NCI-H748 treated with DMSO at 0.1 percent for 48 hours (cell line): ENCODE measurements at regions not wholly inside any gene's neighbourhood (a gene's known extent, or its start where the extent isn't known, plus 50 kb on each side); places are given as distances from the start of the nearest gene placed in this dataset.

ENCODE experiments used
- DNase-seq: peaks from one replicate; lab custom pipeline; 2025; lab: John Stamatoyannopoulos, UW

DNA sequence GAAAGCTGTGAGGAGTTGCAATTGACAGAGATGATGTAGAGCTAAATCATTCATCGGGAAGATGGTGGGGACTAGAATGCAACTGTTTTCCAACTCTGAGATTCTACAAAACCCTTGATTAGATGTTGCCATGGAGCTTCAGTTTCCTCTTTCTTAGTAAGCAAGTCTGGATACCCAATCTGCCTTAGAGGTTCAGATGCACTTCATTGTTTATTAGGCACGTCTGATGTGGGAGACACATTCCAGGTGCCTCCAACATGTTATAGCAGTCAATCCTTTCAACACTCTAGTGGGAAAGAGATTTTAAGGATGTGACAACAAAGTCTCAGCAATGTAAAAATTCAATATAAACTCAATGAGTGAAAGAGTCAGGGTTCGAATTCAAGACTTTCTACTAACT lies 291.3 kb upstream of the PHYHIPL start:
- no peak for DNase-seq

DNA sequence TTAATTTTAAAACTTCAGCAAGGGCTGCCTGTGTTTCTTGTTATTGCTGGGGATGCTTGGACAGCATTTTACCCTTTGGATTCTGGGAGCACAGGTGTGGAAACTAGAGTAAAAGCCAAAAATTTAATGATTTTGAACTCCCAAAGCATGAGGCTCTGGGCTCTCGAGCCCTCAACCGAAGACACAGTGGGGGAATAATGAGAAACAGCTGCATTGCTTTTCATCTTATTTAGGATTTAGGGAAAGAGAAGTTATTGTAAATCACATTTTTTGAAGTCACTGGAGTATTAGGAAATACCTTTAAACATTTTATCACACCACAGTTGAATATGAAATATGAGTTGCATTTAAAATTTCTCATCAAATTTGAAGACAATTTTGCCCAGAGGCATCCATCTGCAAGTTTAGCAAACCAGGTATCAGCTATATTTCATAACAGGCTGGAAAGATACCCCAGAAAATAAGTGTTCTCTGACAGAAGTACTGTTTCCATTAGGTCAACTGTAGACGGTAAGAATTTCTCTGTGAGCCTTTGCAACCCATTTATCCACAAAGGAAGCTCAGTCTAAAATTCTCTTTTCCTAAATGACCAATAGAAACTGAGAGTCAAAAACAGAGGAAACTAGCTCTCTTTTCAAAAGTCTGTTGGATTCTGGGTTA lies 290.6 kb upstream of the PHYHIPL start:
- no peak for DNase-seq

DNA sequence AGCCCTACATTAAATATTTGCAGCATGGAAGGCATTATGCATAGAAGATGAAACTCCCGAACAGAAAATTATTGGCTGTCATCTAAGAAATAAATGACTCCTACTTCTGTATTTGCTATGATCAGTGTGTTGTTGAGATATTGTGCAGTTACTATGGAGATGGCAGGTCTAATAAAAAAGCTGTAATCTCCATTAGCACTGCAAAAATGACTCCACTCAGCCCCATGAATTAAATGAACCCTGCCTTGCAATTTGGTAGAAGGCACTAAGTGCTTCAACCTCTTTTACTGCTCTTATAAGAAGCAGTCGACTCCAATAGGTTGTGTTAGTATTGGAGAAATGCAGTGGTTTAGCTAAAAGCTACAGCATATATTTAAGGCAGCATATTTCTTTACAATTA lies 290.0 kb upstream of the PHYHIPL start:
- DNase-seq = no peak

- DNase-seq = no peak
Observed at GRCh38 chr10:58887474-58887873, 289.0 kb upstream of the PHYHIPL start.

- DNase-seq = no peak
Observed at GRCh38 chr10:58888957-58889356, 287.5 kb upstream of the PHYHIPL start.

GRCh38 chr10:58892031-58892531 lies 284.4 kb upstream of the PHYHIPL start:
- DNase-seq = peak; percentile 28

GRCh38 chr10:58894929-58895328 lies 281.5 kb upstream of the PHYHIPL start:
- no peak for DNase-seq

GRCh38 chr10:58896229-58896628 lies 280.2 kb upstream of the PHYHIPL start:
- DNase-seq = no peak

DNA sequence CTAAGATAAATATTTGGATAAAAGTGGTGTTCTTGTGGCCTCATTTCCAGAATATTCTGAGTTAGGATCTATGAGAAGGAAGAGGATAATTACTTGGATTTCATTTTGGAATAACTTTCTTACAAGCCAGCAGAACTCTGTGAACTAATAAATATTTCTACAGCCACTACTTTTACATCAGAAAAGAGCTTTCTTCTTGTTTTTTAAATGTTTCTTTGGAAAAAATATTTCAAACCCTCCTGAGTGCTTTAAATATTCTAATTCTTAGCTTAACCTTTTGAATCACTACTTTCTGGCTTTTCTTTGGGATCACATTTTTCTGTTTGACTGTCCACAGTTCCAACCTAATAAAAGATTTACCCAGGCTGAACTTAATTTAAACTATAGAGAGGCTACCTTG lies 279.2 kb upstream of the PHYHIPL start:
- no peak for DNase-seq

DNA sequence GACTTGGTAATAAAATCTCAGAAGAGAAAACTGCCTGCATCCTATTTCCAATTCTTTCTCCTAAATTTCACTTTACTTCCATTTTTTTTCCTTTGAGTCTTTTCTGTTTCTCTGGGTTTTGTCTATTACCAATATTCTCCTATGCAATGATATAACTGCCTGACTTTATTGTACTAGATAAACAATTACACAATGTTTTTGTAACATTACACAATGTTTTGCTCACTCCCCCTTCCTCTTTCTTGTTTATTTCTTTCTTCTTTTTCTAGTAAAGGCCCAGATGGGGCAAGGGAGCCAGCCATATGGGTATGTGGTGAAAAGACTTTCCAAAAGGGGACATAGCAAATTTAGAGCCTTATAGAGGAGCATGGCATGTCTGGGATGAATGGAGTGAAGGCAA lies 278.7 kb upstream of the PHYHIPL start:
- DNase-seq = no peak

GRCh38 chr10:58898854-58899573 lies 277.4 kb upstream of the PHYHIPL start:
- no peak for DNase-seq

- no peak for DNase-seq
Observed at GRCh38 chr10:58901092-58901646, 275.3 kb upstream of the PHYHIPL start.

GRCh38 chr10:58903071-58903470 lies 273.4 kb upstream of the PHYHIPL start:
- no peak for DNase-seq

DNA sequence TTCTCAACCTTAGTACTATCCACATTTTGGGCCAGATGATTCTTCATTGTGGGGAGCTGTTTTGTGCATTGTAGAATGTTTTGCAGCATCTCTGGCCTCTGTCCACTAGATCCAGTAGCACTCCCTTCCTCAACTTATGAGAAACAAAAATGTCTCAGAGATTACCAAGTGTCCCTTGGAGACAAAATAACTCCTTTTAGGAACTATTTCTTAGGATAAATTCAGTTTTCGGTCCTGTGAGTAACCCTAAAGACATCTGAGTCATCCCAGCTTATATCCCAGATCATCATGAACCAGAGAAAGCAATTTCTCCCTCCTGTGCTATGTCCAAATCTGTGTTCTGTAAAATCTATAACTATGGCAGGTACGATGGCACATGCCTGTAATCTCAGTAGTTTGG lies 266.6 kb upstream of the PHYHIPL start:
- no peak for DNase-seq

DNA sequence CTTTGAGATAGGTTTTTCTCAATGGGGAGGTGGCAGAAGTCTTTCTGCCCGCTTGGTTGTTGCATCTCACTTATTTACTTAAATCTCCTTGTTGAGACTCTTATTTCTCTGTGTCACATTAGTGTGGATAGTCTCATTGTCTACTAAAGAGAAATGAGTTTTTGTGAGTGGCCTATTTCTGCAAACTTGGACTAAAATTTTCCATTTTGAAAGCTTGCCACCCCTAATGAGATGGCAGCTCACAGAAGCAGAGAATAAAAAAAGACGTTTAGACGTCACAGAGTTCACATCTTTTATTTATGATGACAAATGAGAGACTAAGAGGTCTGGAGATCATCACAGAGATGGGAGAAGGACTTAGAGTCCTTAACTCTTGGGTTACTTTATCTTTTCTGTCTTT lies 262.7 kb upstream of the PHYHIPL start:
- DNase-seq = no peak

DNA sequence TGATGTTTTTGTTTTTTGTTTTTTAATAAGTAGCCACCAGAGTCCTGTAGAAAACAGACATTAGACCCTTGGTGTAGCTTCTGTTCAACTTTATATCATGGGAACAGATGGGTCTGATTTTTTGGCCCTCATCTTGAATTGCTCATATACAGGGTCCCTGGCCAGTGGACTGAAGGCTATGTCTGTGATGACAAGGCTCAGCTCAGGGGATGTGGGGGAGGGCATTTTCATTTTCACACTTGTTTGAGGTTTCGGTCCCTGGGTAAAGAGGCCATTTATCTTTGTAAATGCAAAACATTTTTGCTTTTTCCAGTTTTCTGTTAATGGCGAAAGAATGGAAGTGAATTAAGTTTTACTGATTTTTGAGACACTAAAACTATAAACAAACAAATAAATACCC lies 257.6 kb upstream of the PHYHIPL start:
- DNase-seq = no peak

DNA sequence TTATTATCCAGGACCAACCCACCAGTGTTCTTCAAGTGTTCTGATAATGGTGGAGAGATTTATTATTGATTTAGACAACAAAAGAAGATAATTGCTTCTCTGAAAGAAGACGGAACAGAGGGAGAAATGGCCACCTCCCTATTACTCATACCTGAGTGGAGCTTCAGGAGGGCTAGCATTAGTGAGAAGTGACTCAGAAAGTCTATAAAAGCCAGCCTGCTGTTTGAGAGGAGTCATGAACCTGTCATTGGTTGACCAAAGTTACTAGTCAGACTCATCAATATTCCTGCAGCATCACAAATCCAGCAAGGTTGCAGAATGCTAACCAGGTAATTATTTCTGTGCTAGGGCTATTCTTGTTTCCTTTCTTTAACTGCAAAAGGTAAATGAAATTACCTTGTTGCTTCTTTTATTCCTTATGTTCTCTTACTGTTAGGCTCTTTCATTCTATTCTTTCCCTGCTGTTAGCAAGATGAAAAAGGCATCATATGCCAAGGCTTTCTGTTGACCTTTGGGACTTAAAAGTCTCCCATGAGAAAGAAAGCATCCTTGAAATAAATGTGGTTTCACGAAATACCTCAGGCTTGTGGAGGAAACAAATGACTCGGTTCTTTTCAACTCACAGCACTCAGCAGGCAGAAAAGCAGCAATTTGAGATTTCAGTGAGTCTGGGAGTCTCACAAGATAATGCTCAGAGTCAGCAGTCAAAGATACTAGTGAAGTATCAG lies 256.4 kb upstream of the PHYHIPL start:
- DNase-seq = peak; percentile 24

- no peak for DNase-seq
Observed at GRCh38 chr10:58920655-58921003, 255.8 kb upstream of the PHYHIPL start.

DNA sequence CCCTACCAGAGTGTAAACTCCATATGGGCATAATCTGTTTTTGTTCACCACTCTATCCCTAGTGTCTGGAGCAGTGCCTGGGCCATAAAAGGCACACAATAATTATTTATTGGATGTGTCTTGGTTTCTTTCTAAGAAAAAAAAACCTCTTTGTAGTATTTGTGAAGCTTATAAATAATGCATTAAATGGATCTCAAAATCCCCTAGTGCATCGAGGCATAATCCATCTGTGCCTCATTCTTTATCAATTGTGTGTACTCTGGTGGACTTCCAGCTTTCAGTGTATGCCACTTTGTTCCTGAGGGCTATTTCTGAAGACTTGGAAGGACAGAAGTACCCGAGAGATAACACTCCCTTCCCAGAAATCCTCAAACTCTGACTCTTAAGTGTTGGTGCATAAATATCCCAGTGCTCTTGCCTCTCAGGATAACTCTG lies 255.0 kb upstream of the PHYHIPL start:
- no peak for DNase-seq

GRCh38 chr10:58925381-58925780 lies 251.1 kb upstream of the PHYHIPL start:
- DNase-seq = no peak

- no peak for DNase-seq
Observed at GRCh38 chr10:58930500-58930899, 245.9 kb upstream of the PHYHIPL start.

DNA sequence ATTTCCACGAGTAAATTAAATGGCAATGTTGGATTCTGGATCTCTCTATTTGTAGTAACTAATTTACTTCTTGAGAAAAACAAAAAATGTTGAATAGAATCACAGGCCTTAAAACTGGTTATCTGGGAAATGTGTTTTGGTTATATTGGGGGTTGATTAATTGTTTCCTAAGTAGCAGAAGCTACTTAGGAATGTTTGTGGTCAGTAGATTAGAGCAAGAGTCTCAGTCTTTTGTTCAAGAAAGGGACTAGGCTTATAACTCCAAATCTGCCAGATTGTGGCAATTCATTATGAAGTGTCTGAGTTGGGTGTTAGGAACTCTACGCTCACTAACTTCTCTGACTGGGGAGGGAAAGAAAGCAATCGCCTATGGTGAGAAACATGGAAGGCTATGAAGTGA lies 244.3 kb upstream of the PHYHIPL start:
- no peak for DNase-seq
